NCI-H2107 treated with DMSO at 0.1 percent for 48 hours (cell line): ENCODE measurements at regions not wholly inside any gene's neighbourhood (a gene's known extent, or its start where the extent isn't known, plus 50 kb on each side); places are given as distances from the start of the nearest gene placed in this dataset.

Experiments
- DNase-seq: peaks from one replicate; lab custom pipeline; 2025; ENCODE audit not compliant: unreplicated experiment; lab: John Stamatoyannopoulos, UW

GRCh38 chr2:138175066-138175465, 210.8 kb downstream of the HNMT start:
- DNase-seq: no peak

GRCh38 chr2:138176862-138177439, 212.7 kb downstream of the HNMT start:
- no peak for DNase-seq

DNA sequence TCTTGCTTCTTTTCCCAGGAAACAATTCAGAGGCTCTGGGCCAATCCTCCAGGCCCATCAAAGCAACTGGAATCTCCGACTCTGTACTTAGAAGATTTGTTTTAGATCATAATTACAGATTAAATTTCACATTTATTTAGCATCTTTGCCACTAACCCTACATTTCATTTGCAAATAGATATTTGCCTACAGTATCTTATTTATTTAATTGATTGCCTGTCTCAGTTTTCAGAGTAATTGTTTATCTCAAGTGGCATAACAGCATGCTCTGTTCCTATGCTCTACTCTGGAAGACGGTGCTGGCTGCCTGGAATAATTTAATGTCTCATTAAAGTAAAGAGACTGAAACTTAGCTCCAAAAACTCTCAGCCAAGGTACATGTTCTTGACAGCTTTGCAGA, 213.4 kb downstream of the HNMT start:
- DNase-seq: peak; percentile 9

GRCh38 chr2:138180692-138181386, 216.6 kb downstream of the HNMT start:
- no peak for DNase-seq

DNA sequence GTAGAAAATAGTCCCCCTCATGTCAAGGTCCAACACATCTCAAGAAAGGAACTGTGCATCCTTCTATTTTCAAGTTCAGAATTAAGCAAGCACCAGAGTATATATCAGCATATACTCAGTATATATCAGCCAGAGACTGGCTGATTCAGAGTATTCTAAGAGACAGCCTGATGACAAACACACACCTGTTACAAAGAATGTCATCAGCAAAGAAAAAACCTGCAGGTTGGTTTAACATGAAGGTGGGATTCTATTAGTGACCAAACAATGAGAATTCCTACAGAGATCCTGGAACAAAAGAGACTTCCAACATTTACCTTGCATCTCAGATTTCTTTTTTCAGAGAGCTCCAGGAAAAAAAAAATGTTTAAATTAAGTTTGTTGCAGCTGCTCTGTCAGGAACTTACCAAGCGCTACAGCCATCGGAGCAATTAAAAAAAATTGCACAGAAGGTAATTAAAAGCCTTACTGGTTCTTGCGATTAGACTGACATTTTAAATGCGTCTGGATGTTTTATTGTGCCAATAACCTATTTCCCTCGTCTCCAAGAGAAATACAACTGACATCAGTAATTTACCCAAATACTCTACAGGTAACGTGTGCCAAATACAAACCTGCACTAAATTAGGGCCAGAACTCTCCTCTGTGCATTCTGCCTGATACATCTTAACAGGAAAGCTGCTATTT, 218.1 kb downstream of the HNMT start:
- no peak for DNase-seq

DNA sequence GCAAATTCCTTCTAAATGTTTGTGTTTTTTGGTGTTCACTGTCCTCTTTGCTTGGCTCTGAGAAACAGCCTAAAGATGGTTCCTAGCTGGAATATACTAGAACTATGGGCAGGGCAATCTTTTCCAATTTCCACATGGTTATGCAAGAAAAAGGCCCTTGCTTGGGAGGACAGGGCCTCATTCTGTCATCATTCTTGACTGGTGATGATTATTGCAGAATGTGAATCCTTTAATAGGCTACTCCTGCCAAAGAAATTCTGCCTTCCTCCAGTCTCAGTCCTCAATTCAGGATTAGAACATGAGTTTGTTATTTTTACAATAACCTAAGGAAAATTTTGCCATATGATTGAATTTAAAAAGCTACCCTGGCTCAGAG, 218.7 kb downstream of the HNMT start:
- DNase-seq: no peak

- no peak for DNase-seq
Observed at GRCh38 chr2:138183705-138184104, 219.4 kb downstream of the HNMT start.

GRCh38 chr2:138184428-138184827, 220.2 kb downstream of the HNMT start:
- DNase-seq: no peak

DNA sequence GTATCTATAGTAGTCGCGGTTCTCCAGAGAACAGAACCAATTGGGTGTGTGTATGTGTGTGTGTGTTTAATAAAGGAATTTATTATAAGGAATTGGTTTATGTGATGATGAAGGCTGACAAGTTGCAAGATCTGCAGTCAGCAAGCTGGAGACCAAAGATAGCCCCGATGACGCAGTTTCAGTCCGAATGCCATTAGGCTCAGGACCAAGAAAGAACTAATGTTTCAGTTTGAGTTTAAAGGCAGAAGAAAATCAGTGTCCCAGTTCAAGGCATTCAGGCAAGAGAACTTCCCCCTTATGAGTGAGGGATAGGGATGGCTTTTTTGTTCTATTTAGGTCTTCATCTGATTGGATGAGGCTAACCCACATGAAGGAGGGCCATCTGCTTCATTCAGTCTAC, 221.6 kb downstream of the HNMT start:
- no peak for DNase-seq

DNA sequence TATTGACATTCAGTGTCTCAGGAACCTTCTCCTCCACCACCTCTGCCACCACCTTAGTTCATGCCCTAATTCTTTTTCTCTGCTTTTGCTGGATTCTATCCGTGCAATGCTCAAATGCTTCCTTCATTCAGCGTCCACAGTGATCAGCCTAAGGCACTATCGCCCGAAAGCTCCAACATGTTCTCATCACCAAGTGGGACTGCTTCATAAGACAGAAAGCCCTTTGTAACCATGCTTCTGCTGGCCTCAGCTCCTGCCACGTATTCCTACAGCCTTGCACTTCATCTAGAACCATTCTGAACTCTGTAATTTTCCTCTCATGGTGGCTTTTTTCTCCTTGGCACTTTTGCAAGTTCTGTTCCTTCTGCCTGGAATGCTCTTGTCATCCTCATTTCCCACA, 222.9 kb downstream of the HNMT start:
- no peak for DNase-seq

GRCh38 chr2:138190999-138191398, 226.7 kb downstream of the HNMT start:
- DNase-seq: no peak

GRCh38 chr2:138193416-138194213, 229.3 kb downstream of the HNMT start:
- DNase-seq: no peak

- DNase-seq: no peak
Observed at GRCh38 chr2:138201286-138201685, 237.0 kb downstream of the HNMT start.

DNA sequence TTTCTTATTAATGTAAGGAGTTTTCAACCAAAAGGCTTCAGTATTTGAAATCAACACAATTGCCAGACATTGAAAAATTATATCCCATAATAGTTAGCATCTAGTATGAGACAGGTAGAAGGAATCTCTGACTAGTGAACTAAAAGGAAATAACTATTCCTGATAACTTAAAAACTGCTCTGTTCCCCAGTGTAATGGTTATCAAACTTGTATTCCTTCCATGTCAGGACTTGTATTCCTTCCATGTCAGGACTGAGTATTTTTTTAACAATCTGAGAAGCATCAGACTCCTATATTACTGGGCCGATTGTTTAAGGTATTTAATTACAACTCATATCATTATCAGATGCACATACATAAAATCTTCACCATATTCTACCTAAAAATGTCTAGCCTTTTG, 238.5 kb downstream of the HNMT start:
- DNase-seq: no peak

DNA sequence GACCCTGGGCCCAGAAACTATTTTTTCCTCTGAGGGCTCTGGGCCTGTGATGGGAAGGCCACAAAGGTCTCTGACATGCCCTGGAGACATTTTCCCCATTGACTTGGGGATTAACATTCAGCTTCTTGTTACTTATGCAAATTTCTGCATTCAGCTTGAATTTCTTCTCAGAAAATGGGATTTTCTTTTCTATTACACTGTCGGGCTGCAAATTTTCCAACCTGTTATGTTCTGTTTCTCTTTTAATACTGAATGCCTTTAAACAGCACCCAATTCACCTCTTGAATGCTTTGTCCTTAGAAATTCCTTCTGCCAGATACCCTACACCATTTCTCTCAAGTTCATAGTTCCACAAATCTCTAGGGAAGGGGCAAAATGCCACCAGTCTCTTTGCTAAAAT, 241.0 kb downstream of the HNMT start:
- no peak for DNase-seq

DNA sequence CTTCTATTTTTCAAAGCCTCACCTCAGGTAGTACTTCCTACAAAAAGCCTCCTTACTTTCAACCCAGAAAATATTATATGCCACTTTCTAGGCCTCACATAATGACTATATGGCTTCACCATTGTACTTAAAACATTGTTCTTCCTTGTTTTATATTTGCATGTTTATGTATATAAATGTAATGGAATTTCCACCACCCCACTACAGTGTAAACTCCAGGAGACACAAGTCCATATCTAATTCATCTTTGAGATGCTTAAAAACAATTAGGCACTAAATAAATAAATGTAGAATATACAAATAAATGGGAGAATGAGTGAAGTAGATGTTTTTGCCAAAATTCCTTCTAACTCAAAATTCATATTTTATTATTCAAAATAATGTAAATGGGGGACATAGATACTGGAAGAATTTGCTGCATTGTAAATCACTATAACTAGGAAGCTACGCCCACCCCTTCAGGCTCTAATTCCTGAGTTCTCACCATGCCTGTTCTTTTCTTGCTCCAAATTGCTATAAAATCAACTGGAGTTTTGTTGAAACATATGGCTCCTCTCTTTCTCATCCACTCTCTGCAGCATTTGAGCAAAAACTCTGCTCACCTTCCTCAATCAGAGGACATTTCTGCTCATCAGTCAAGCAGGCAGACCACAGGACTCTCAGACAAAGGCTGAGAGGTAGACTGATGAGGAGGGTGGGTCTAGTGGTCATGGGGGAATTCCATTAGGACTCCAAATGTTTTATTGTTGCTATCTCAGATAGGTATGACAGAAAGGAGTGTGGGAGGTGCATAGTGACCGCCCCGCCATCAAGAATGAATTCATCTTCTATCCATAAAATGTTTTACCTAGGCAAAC, 243.0 kb downstream of the HNMT start:
- no peak for DNase-seq

DNA sequence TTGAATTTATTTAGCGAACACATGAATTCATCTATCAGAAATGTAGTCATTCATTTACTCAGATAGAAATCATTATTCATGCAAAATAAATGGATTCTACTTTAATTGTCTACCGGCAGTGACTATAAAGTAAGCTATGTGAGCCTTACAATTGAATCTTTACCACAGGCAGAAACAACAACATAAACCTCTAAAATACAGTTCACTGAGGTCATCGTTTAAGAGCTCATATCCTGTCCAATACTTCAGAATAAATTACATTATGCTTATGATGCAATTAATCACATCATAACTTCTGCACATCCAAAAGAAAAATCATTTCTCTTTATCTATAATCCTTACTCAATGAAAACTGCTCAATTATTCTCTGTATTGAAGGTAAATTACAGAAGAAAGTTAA, 244.7 kb downstream of the HNMT start:
- no peak for DNase-seq

DNA sequence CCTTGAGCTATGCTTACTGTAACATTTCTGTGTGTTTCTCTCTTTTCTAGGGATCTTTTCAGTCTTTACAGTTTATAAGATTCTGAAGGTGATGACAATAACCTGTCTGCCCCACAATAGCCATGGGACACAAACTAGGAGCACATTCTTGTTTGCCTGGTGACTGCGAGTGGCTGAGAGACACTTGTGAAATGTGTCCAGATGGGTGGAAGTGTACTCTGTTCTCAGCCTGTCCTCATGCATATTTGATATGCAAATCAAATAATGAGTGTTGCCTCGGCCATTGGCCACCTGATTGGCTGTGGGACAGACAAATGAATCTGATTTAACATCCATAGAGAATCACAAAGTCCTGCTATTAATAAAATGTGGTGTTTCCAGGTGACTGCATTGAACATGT, 246.2 kb downstream of the HNMT start:
- DNase-seq: no peak

GRCh38 chr2:138212434-138212833, 248.2 kb downstream of the HNMT start:
- DNase-seq: no peak

GRCh38 chr2:138213084-138213483, 248.8 kb downstream of the HNMT start:
- no peak for DNase-seq

- no peak for DNase-seq
Observed at GRCh38 chr2:138213624-138214023, 249.4 kb downstream of the HNMT start.
